ENCODE measurements at regions not wholly inside any gene's neighbourhood (a gene's known extent, or its start where the extent isn't known, plus 50 kb on each side); places are given as distances from the start of the nearest gene placed in this dataset.

- Histone ChIP-seq H3K36me3 (ENCODE audit: control insufficient read depth, insufficient read depth, low read length) (no peaks in the 10 kb centered on the region), H3K27me3 (replicated peaks; ENCODE audit: control insufficient read depth, insufficient read depth, low read length) (no peaks in the 10 kb centered on the region), H3K4me3 (replicated peaks; ENCODE audit: low read depth, low read length) (no peak overlapping the region)
- no peak for DNase-seq (ENCODE audit: extremely low read depth, insufficient read length)
- no peak for TF ChIP-seq CTCF (IDR thresholded peaks at IDR 0.05; ENCODE audit: insufficient read depth, low read length, poor library complexity, severe bottlenecking)
Observed at GRCh38 chr6:15790116-15790515, 127.3 kb upstream of the DTNBP1 start.

- Histone ChIP-seq H3K4me3 (replicated peaks; ENCODE audit: low read depth, low read length) (no peak overlapping the region), H3K36me3 (ENCODE audit: control insufficient read depth, insufficient read depth, low read length) (no peaks in the 10 kb centered on the region), H3K27me3 (replicated peaks; ENCODE audit: control insufficient read depth, insufficient read depth, low read length) (no peaks in the 10 kb centered on the region)
- no peak for DNase-seq (ENCODE audit: extremely low read depth, insufficient read length)
- TF ChIP-seq CTCF (IDR thresholded peaks at IDR 0.05; ENCODE audit: insufficient read depth, low read length, poor library complexity, severe bottlenecking) = no peak
Observed at GRCh38 chr6:15786846-15787245, 124.0 kb upstream of the DTNBP1 start.

GRCh38 chr6:15783484-15783883 is 120.7 kb upstream of the DTNBP1 start:
- TF ChIP-seq CTCF (IDR thresholded peaks at IDR 0.05; ENCODE audit: insufficient read depth, low read length, poor library complexity, severe bottlenecking) = no peak
- no peak overlapping the region for H3K4me3 ChIP-seq (replicated peaks; ENCODE audit: low read depth, low read length)
- DNase-seq (ENCODE audit: extremely low read depth, insufficient read length) = no peak
- no peaks in the 10 kb centered on the region for H3K36me3 ChIP-seq (ENCODE audit: control insufficient read depth, insufficient read depth, low read length)
- no peaks in the 10 kb centered on the region for H3K27me3 ChIP-seq (replicated peaks; ENCODE audit: control insufficient read depth, insufficient read depth, low read length)

- DNase-seq (ENCODE audit: extremely low read depth, insufficient read length) = no peak
- no peaks in the 10 kb centered on the region for H3K36me3 ChIP-seq (ENCODE audit: control insufficient read depth, insufficient read depth, low read length)
- no peak for TF ChIP-seq CTCF (IDR thresholded peaks at IDR 0.05; ENCODE audit: insufficient read depth, low read length, poor library complexity, severe bottlenecking)
- no peak overlapping the region for H3K4me3 ChIP-seq (replicated peaks; ENCODE audit: low read depth, low read length)
- H3K27me3 ChIP-seq (replicated peaks; ENCODE audit: control insufficient read depth, insufficient read depth, low read length) = no peaks in the 10 kb centered on the region
Observed at GRCh38 chr6:15781890-15782289, 119.1 kb upstream of the DTNBP1 start.

- no peak for TF ChIP-seq CTCF (IDR thresholded peaks at IDR 0.05; ENCODE audit: insufficient read depth, low read length, poor library complexity, severe bottlenecking)
- H3K27me3 ChIP-seq (replicated peaks; ENCODE audit: control insufficient read depth, insufficient read depth, low read length) = no peaks in the 10 kb centered on the region
- H3K4me3 ChIP-seq (replicated peaks; ENCODE audit: low read depth, low read length) = no peak overlapping the region
- no peak for DNase-seq (ENCODE audit: extremely low read depth, insufficient read length)
- H3K36me3 ChIP-seq (ENCODE audit: control insufficient read depth, insufficient read depth, low read length) = no peaks in the 10 kb centered on the region
Observed at GRCh38 chr6:15781333-15781732, 118.5 kb upstream of the DTNBP1 start.

GRCh38 chr6:15780437-15780836 is 117.6 kb upstream of the DTNBP1 start:
- no peak for TF ChIP-seq CTCF (IDR thresholded peaks at IDR 0.05; ENCODE audit: insufficient read depth, low read length, poor library complexity, severe bottlenecking)
- no peaks in the 10 kb centered on the region for H3K36me3 ChIP-seq (ENCODE audit: control insufficient read depth, insufficient read depth, low read length)

More at GRCh38 chr6:15780437-15780836, 117.6 kb upstream of the DTNBP1 start:
- DNase-seq (ENCODE audit: extremely low read depth, insufficient read length) = no peak
- Histone ChIP-seq H3K27me3 (replicated peaks; ENCODE audit: control insufficient read depth, insufficient read depth, low read length) (no peaks in the 10 kb centered on the region), H3K4me3 (replicated peaks; ENCODE audit: low read depth, low read length) (no peak overlapping the region)
